Mesodermal cell (in vitro differentiated cells): ENCODE measurements at regions not wholly inside any gene's neighbourhood (a gene's known extent, or its start where the extent isn't known, plus 50 kb on each side); places are given as distances from the start of the nearest gene placed in this dataset.

Experiments used
- H3K27ac ChIP-seq: 2 replicates; pipeline ENCODE4 v1.7.0; 2013; ENCODE audit warnings: mild to moderate bottlenecking, low read depth, low read length, moderate library complexity; ENCODE audit not compliant: severe bottlenecking
- H3K36me3 ChIP-seq: 2 replicates; pipeline ENCODE4 v1.7.1; 2013; ENCODE audit warnings: mild to moderate bottlenecking, low read length, moderate library complexity; ENCODE audit not compliant: control insufficient read depth, insufficient read depth
- H3K4me1 ChIP-seq: one replicate; pipeline ENCODE4 v1.7.1; 2013; ENCODE audit warnings: mild to moderate bottlenecking, low read length; ENCODE audit not compliant: insufficient read depth, control insufficient read depth, poor library complexity, severe bottlenecking
- H3K4me3 ChIP-seq: 2 replicates; pipeline ENCODE4 v1.7.0; 2013; ENCODE audit warnings: low read length, control low read depth, mild to moderate bottlenecking; ENCODE audit not compliant: insufficient read depth, poor library complexity, severe bottlenecking; ENCODE audit errors: extremely low read depth
- H3K9me3 ChIP-seq: 2 replicates; pipeline ENCODE4 v1.7.1; 2013; ENCODE audit warnings: mild to moderate bottlenecking, low read length, moderate library complexity; ENCODE audit not compliant: control insufficient read depth
- WGBS, 2 experiments: methylation state at CpG; one replicate each; pipeline ENCODE4 v1.1.5; 2013; ENCODE audit warnings: missing lambda C conversion rate in 2 of 2; ENCODE audit not compliant: insufficient coverage in 2 of 2; 5-methylcytosine and 5-hydroxymethylcytosine counted together

- no peak overlapping the region for H3K27ac ChIP-seq
- no peaks in the 10 kb centered on the region for H3K36me3 ChIP-seq
- no peaks in the 10 kb centered on the region for H3K9me3 ChIP-seq
- no peak overlapping the region for H3K4me3 ChIP-seq
- 94 to 100% methylated on average over 1 to 2 of the region's 2 CpGs for WGBS, 2 experiments
- no peaks in the 10 kb centered on the region for H3K4me1 ChIP-seq
Measured at GRCh38 chr11:116387641-116388040, 385.1 kb downstream of the BUD13 start.

- 86 to 98% methylated on average over 8 to 9 of the region's 9 CpGs for WGBS, 2 experiments
- Histone ChIP-seq H3K27ac (no peak overlapping the region), H3K4me3 (no peak overlapping the region), H3K9me3 (no peaks in the 10 kb centered on the region), H3K4me1 (no peaks in the 10 kb centered on the region), H3K36me3 (no peaks in the 10 kb centered on the region)
Measured at GRCh38 chr11:116386118-116386699, 386.6 kb downstream of the BUD13 start.

GRCh38 chr11:116384876-116385275, 387.9 kb downstream of the BUD13 start:
- Histone ChIP-seq H3K36me3 (no peaks in the 10 kb centered on the region), H3K4me1 (no peaks in the 10 kb centered on the region), H3K27ac (no peak overlapping the region), H3K9me3 (no peaks in the 10 kb centered on the region), H3K4me3 (no peak overlapping the region)
- WGBS, 2 experiments = 96 to 100% methylated on average over 4 of the region's 4 CpGs

- Histone ChIP-seq H3K4me1 (no peaks in the 10 kb centered on the region), H3K36me3 (no peaks in the 10 kb centered on the region), H3K27ac (no peak overlapping the region), H3K9me3 (no peaks in the 10 kb centered on the region), H3K4me3 (no peak overlapping the region)
- WGBS, 2 experiments = 42 to 88% methylated on average over 1 to 2 of the region's 5 CpGs
Measured at GRCh38 chr11:116384407-116384806, 388.4 kb downstream of the BUD13 start.

- no peak overlapping the region for H3K4me3 ChIP-seq
- WGBS, 2 experiments = 14 to 47% methylated on average over 3 to 6 of the region's 7 CpGs
- H3K9me3 ChIP-seq = no peaks in the 10 kb centered on the region
- H3K4me1 ChIP-seq = no peaks in the 10 kb centered on the region
- no peaks in the 10 kb centered on the region for H3K36me3 ChIP-seq
- H3K27ac ChIP-seq = no peak overlapping the region
Measured at GRCh38 chr11:116379185-116379828, 393.5 kb downstream of the BUD13 start.

GRCh38 chr11:116376547-116376946, 396.2 kb downstream of the BUD13 start:
- WGBS, 2 experiments = 75 to 100% methylated on average over 1 of the region's 1 CpG
- H3K4me1 ChIP-seq = no peaks in the 10 kb centered on the region
- H3K27ac ChIP-seq = no peak overlapping the region
- H3K36me3 ChIP-seq = no peaks in the 10 kb centered on the region
- no peaks in the 10 kb centered on the region for H3K9me3 ChIP-seq
- no peak overlapping the region for H3K4me3 ChIP-seq

- H3K4me3 ChIP-seq = no peak overlapping the region
- no peak overlapping the region for H3K27ac ChIP-seq
- H3K36me3 ChIP-seq = no peaks in the 10 kb centered on the region
- H3K9me3 ChIP-seq = no peaks in the 10 kb centered on the region
- H3K4me1 ChIP-seq = no peaks in the 10 kb centered on the region
- 90 to 100% methylated on average over 1 of the region's 1 CpG for WGBS, 2 experiments
Measured at GRCh38 chr11:116376054-116376453, 396.7 kb downstream of the BUD13 start.

- Histone ChIP-seq H3K36me3 (no peaks in the 10 kb centered on the region), H3K4me3 (no peak overlapping the region), H3K4me1 (no peaks in the 10 kb centered on the region), H3K27ac (no peak overlapping the region), H3K9me3 (no peaks in the 10 kb centered on the region)
- no CpG with 5 or more reads among the region's 1 CpG for WGBS, 2 experiments
Measured at GRCh38 chr11:116375221-116375620, 397.6 kb downstream of the BUD13 start.

- Histone ChIP-seq H3K27ac (no peak overlapping the region), H3K4me3 (no peak overlapping the region), H3K9me3 (no peaks in the 10 kb centered on the region), H3K36me3 (no peaks in the 10 kb centered on the region), H3K4me1 (no peaks in the 10 kb centered on the region)
- 100% methylated on average over 1 of the region's 1 CpG for WGBS, 2 experiments
Measured at GRCh38 chr11:116374085-116374484, 398.7 kb downstream of the BUD13 start.

- no peaks in the 10 kb centered on the region for H3K4me1 ChIP-seq
- no peak overlapping the region for H3K4me3 ChIP-seq
- no peak overlapping the region for H3K27ac ChIP-seq
- no peaks in the 10 kb centered on the region for H3K36me3 ChIP-seq
- no peaks in the 10 kb centered on the region for H3K9me3 ChIP-seq
- 88 to 92% methylated on average over 3 to 7 of the region's 10 CpGs for WGBS, 2 experiments
Measured at GRCh38 chr11:116373104-116373944, 399.5 kb downstream of the BUD13 start.

GRCh38 chr11:116371146-116371545, 401.6 kb downstream of the BUD13 start:
- Histone ChIP-seq H3K4me1 (no peaks in the 10 kb centered on the region), H3K27ac (no peak overlapping the region), H3K4me3 (no peak overlapping the region), H3K9me3 (no peaks in the 10 kb centered on the region), H3K36me3 (no peaks in the 10 kb centered on the region)
- WGBS, 2 experiments = 93 to 100% methylated on average over 1 to 2 of the region's 3 CpGs
